ENCODE measurements at regions not wholly inside any gene's neighbourhood (a gene's known extent, or its start where the extent isn't known, plus 50 kb on each side); places are given as distances from the start of the nearest gene placed in this dataset.
"Not testable (repeated sequence)": the region's sequence is repeated elsewhere in the genome, so short reads cannot be mapped to it uniquely, and the experiment has no call there.

DNA sequence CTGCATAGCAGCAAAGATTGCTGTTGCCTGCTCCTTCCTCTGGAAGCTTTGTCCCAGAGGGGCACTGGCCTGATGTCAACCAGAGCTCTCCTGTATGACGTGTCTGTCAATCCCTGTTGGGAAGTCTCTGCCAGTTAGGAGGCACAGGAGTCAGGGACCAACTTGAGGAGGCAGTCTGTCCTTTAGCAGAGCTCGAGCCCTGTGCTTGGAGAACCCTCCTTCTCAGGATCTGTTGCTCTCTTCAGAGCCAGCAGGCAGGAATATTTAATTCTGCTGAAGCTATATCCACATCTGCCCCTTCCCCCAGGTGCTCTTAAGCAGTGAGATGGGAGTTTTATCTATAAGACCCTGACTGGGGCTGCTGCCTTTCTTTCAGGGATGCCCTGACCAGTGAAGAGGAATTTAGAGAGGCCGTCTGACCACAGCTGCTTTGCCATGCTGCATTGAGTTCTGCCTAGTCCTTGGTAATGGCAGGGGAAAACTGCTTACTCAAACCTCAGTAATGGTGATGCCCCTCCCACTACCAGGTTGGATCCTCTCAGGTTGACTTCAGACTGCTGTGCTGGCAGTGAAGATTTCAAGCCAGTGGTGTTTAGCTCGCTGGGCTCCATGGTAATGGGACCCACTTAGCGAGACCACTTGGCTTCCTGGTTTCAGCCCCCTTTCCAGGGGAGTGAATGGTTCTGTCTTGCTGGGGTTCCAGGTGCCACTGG lies 218.6 kb upstream of the SLC38A2 start:
- H3K9me3 ChIP-seq: no peaks in the 10 kb centered on the region
- ATAC-seq (no peak), DNase-seq (no peak)
- no peaks in the 10 kb centered on the region for H3K36me3 ChIP-seq
- no peak overlapping the region for H3K4me3 ChIP-seq
- H3K27me3 ChIP-seq: no peaks in the 10 kb centered on the region
- H3K27ac ChIP-seq: no peak overlapping the region
- intact Hi-C loops (cut with DNase I): no loop called here
- H3K4me1 ChIP-seq: no peaks in the 10 kb centered on the region
- TF ChIP-seq, protein P1, sequence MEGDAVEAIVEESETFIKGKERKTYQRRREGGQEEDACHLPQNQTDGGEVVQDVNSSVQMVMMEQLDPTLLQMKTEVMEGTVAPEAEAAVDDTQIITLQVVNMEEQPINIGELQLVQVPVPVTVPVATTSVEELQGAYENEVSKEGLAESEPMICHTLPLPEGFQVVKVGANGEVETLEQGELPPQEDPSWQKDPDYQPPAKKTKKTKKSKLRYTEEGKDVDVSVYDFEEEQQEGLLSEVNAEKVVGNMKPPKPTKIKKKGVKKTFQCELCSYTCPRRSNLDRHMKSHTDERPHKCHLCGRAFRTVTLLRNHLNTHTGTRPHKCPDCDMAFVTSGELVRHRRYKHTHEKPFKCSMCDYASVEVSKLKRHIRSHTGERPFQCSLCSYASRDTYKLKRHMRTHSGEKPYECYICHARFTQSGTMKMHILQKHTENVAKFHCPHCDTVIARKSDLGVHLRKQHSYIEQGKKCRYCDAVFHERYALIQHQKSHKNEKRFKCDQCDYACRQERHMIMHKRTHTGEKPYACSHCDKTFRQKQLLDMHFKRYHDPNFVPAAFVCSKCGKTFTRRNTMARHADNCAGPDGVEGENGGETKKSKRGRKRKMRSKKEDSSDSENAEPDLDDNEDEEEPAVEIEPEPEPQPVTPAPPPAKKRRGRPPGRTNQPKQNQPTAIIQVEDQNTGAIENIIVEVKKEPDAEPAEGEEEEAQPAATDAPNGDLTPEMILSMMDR (IDR thresholded peaks at IDR 0.05): no peak
- TF ChIP-seq POLR2A (IDR thresholded peaks at IDR 0.05): no peak
- WGBS (ENCODE audit: insufficient coverage, low coverage, low lambda C conversion rate, missing lambda C conversion rate): 100% methylated on average over 1 of the region's 5 CpGs

DNA sequence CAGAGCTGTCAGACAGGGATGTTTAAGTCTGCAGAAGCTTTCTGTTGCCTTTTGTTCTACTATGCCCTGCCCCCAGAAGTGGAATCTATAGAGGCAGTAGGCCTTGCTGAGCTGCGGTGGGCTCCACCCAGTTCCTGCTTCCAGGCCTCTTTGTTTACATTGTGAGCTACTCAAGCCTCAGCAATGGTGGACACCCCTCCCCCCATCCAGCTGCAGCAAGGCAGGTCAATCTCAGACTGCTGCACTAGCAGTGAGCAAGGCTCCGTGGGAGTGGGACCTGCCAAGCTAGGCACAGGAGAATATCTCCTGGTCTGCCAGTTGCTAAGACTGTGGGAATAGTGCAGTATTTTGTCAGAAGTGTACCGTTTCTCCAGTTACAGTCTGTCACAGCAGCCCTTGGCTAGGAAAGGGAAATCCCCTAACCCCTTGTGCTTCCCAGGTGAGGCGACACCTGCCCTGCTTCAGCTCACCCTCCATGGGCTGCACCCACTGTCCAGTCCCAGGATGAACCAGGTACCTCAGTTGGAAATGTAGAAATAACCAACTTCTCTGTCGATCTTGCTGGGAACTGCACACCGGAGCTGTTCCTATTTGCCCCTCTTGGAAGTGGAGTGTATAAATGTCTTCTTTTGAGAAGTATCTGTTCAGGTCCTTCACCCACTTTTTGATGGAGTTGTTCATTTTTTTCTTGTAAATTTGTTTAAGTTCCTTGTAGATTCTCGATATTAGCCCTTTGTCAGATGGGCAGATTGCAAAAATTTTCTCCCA lies 213.5 kb upstream of the SLC38A2 start:
- H3K4me3 ChIP-seq: no peak overlapping the region
- no peaks in the 10 kb centered on the region for H3K27me3 ChIP-seq
- 93% methylated on average over 2 of the region's 7 CpGs for WGBS (ENCODE audit: insufficient coverage, low coverage, low lambda C conversion rate, missing lambda C conversion rate)
- DNase-seq (peak in 1 of 3 donors; percentile 44), ATAC-seq (no peak)
- H3K27ac ChIP-seq: no peak overlapping the region
- no peaks in the 10 kb centered on the region for H3K4me1 ChIP-seq
- intact Hi-C loops (cut with DNase I): no loop called here
- TF ChIP-seq, protein P1 (IDR thresholded peaks at IDR 0.05): no peak
- TF ChIP-seq POLR2A (IDR thresholded peaks at IDR 0.05): no peak
- H3K9me3 ChIP-seq: no peaks in the 10 kb centered on the region
- H3K36me3 ChIP-seq: no peaks in the 10 kb centered on the region

DNA sequence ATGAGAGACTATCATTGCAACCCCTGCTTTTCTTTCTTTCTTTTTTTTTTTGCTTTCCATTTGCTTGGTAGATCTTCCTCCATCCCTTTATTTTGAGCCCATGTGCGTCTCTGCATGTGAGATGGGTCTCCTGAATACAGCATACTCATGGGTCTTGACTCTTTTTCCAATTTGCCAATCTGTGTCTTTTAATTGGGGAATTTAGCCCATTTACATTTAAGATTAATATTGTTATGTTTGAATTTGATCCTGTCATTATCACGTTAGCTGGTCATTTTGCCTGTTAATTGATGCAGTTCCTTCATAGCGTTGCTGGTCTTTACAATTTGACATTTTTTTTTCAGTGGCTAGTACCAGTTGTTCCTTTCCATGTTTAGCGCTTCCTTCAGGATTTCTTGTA lies 211.5 kb upstream of the SLC38A2 start:
- H3K36me3 ChIP-seq; H3K27me3 ChIP-seq; H3K4me1 ChIP-seq; intact Hi-C loops (cut with DNase I); ATAC-seq; H3K27ac ChIP-seq; DNase-seq; H3K9me3 ChIP-seq; H3K4me3 ChIP-seq: not testable (repeated sequence)
- WGBS (ENCODE audit: insufficient coverage, low coverage, low lambda C conversion rate, missing lambda C conversion rate): 94% methylated on average over 4 of the region's 4 CpGs

DNA sequence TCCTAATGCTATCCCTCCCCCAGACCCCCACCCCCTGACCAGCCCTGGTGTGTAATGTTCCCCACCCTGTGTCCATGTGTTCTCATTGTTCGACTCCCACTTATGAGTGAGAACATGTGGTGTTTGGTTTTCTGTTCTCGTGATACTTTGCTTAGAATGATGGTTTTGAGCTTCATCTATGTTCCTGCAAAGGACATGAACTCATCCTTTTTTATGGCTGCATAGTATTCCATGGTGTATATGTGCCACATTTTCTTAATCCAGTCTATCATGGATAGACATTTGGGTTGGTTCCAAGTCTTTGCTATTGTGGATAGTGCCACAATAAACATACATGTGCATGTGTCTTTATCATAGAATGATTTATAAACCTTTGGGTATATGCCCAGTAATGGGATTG lies 209.4 kb upstream of the SLC38A2 start:
- H3K4me3 ChIP-seq; intact Hi-C loops (cut with DNase I); H3K9me3 ChIP-seq; DNase-seq; H3K36me3 ChIP-seq; H3K27ac ChIP-seq; H3K27me3 ChIP-seq; ATAC-seq; H3K4me1 ChIP-seq: not testable (repeated sequence)
- 89% methylated on average over 2 of the region's 2 CpGs for WGBS (ENCODE audit: insufficient coverage, low coverage, low lambda C conversion rate, missing lambda C conversion rate)

DNA sequence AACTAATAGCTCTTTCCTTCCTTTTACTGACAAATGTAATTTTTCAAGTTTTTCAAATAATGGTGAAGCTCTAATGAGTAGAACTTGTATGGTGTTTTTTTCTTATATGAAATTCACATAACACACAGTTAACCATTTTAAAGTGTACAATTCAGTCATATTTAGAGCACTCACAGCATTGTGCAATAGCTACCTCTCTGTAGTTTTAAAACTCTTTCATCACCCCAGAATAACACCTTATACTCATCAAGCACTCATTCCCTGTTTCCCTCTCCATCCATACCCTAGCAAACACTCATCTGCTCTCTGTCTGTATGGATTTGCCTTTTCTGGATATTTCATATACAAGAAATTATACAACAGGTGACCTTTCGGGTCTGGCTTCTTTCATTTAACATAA lies 207.9 kb upstream of the SLC38A2 start:
- Histone ChIP-seq H3K27me3 (no peaks in the 10 kb centered on the region), H3K36me3 (no peaks in the 10 kb centered on the region), H3K4me1 (peaks cover 0 to 2% (median 0%) of the 10 kb centered on the region in 4 donors), H3K27ac (no peak overlapping the region), H3K9me3 (no peaks in the 10 kb centered on the region), H3K4me3 (no peak overlapping the region)
- whole genome bisulfite sequencing (ENCODE audit: insufficient coverage, low coverage, low lambda C conversion rate, missing lambda C conversion rate): 88% methylated on average over 1 of the region's 1 CpG
- TF ChIP-seq, protein P1 (IDR thresholded peaks at IDR 0.05): no peak
- no peak for TF ChIP-seq POLR2A (IDR thresholded peaks at IDR 0.05)
- ATAC-seq: no peak
- intact Hi-C loops (cut with DNase I): no loop called here
- DNase-seq: no peak

All from right lobe of liver (tissue), 6 donors.